ENCODE measurements at regions not wholly inside any gene's neighbourhood (a gene's known extent, or its start where the extent isn't known, plus 50 kb on each side); places are given as distances from the start of the nearest gene placed in this dataset.

DNA sequence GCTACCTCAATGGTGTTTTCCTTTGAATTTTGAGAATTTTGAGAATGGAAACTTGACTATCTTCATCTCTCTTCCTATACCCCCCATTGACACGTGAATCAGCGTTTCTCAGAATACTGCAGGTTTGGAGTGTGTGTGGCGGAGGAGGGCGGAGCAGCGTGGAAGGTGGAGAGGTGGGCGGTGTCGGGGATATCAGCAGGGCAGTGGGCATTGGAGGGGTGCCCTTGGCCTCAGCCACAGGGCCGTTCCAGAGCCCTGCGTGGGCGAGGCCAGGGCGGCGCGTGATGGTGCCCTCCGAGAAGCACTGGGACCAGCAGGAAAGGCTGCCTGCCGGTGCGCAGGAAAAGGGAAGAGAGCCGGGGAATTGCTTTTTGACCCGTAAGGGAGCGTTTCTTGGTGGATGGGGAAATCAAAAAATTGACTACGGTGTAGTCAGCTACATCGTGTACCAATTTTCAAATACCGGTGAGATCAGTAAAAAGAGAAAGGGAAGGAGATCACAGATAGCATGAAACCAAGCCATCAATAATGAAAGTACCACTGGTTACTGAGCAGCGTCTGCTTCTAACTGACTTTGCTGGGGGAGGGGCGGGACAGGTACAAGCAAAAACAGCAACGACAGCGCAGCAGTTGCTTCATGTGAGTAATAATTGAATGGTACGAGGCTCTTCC, 82.7 kb upstream of the DUSP22 start:
- Histone ChIP-seq H3K36me3 (ENCODE audit: insufficient read depth, low read length, poor library complexity, severe bottlenecking) (no peaks in the 10 kb centered on the region), H3K27ac (ENCODE audit: low read depth, low read length, poor library complexity, severe bottlenecking) (no peak overlapping the region), H3K27me3 (replicated peaks; ENCODE audit: insufficient read depth, low read depth, low read length, poor library complexity) (peaks cover 21% of the 10 kb centered on the region), H3K4me1 (ENCODE audit: insufficient read depth, low read length, poor library complexity, severe bottlenecking) (no peaks in the 10 kb centered on the region), H3K4me3 (ENCODE audit: low read depth, low read length, poor library complexity, severe bottlenecking) (no peak overlapping the region), H3K9me3 (ENCODE audit: low read depth, low read length, poor library complexity, severe bottlenecking) (no peaks in the 10 kb centered on the region)
- ChIA-PET POLR2A (ENCODE audit: low non-redundant PET) (no interaction called here), CTCF (no interaction called here)
- intact Hi-C loops (cut with micrococcal nuclease; ENCODE audit: unreplicated experiment) = no loop called here
- BruUV-seq (replicated peaks) = no TSS peak
- TF ChIP-seq EZH2 (IDR thresholded peaks at IDR 0.05; ENCODE audit: borderline replicate concordance, low read depth, low read length, poor library complexity, severe bottlenecking) = no peak
- TF ChIP-seq, protein P1, sequence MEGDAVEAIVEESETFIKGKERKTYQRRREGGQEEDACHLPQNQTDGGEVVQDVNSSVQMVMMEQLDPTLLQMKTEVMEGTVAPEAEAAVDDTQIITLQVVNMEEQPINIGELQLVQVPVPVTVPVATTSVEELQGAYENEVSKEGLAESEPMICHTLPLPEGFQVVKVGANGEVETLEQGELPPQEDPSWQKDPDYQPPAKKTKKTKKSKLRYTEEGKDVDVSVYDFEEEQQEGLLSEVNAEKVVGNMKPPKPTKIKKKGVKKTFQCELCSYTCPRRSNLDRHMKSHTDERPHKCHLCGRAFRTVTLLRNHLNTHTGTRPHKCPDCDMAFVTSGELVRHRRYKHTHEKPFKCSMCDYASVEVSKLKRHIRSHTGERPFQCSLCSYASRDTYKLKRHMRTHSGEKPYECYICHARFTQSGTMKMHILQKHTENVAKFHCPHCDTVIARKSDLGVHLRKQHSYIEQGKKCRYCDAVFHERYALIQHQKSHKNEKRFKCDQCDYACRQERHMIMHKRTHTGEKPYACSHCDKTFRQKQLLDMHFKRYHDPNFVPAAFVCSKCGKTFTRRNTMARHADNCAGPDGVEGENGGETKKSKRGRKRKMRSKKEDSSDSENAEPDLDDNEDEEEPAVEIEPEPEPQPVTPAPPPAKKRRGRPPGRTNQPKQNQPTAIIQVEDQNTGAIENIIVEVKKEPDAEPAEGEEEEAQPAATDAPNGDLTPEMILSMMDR (conservative IDR thresholded peaks at IDR 0.05; ENCODE audit: low read depth, low read length) = no peak
- no peak for DNase-seq (ENCODE audit: low spot score)

DNA sequence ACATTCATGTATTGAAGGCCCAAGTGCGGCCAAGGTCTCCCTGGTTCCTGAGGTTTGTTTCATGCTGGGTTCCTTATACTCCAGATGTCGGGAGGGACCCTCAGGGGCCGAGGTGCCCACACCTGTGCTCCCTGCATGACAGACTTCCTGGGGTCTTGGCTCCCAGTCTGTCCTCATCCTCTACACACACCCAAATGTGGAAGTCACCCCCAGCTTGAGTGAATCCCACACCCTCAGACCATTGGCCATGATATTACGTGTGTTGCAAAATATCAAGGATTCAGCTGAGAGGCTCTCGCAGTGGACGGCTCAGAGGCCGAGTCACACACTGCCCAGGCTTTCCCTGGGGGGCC, 82.2 kb upstream of the DUSP22 start:
- BruUV-seq (replicated peaks) = no TSS peak
- CTCF ChIA-PET = no interaction called here
- POLR2A ChIA-PET (ENCODE audit: low non-redundant PET) = no interaction called here
- Histone ChIP-seq H3K36me3 (ENCODE audit: insufficient read depth, low read length, poor library complexity, severe bottlenecking) (no peaks in the 10 kb centered on the region), H3K9me3 (ENCODE audit: low read depth, low read length, poor library complexity, severe bottlenecking) (no peaks in the 10 kb centered on the region), H3K27ac (ENCODE audit: low read depth, low read length, poor library complexity, severe bottlenecking) (no peak overlapping the region), H3K4me3 (ENCODE audit: low read depth, low read length, poor library complexity, severe bottlenecking) (no peak overlapping the region), H3K4me1 (ENCODE audit: insufficient read depth, low read length, poor library complexity, severe bottlenecking) (no peaks in the 10 kb centered on the region), H3K27me3 (replicated peaks; ENCODE audit: insufficient read depth, low read depth, low read length, poor library complexity) (peaks cover 21% of the 10 kb centered on the region)
- DNase-seq (ENCODE audit: low spot score) = no peak
- TF ChIP-seq EZH2 (IDR thresholded peaks at IDR 0.05; ENCODE audit: borderline replicate concordance, low read depth, low read length, poor library complexity, severe bottlenecking) = no peak
- TF ChIP-seq, protein P1 (conservative IDR thresholded peaks at IDR 0.05; ENCODE audit: low read depth, low read length) = no peak
- intact Hi-C loops (cut with micrococcal nuclease; ENCODE audit: unreplicated experiment) = no loop called here

DNA sequence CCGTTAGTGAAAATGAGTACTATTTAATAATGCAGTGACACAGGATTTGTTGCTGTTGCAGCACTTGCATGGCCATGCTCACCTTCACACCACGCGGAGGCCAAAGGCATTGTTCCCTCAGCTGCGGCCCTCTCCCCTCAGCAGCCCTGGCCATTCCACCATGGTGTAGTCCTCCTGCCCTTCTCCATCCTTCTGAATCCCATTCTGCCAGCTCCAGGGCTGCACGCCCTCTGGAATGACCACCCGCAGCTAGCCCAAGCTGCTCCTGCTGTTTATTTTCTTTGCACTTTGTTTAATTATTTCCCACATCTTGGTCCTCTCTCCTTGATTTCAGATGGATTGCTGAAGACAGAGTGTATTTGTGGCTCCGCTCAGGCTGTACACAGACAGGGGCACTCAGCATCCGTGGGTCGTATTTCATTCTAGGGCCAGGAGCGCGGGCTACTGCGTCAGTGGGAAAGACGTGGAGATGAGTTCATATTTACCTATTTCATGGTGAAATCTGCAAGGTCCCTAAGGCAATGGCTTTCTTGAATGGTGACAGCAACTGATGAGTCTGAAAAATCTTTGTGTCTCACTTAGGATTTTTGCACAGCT, 81.4 kb upstream of the DUSP22 start:
- Histone ChIP-seq H3K36me3 (ENCODE audit: insufficient read depth, low read length, poor library complexity, severe bottlenecking) (no peaks in the 10 kb centered on the region), H3K4me3 (ENCODE audit: low read depth, low read length, poor library complexity, severe bottlenecking) (no peak overlapping the region), H3K9me3 (ENCODE audit: low read depth, low read length, poor library complexity, severe bottlenecking) (no peaks in the 10 kb centered on the region), H3K27me3 (replicated peaks; ENCODE audit: insufficient read depth, low read depth, low read length, poor library complexity) (peaks cover 21% of the 10 kb centered on the region), H3K27ac (ENCODE audit: low read depth, low read length, poor library complexity, severe bottlenecking) (no peak overlapping the region), H3K4me1 (ENCODE audit: insufficient read depth, low read length, poor library complexity, severe bottlenecking) (no peaks in the 10 kb centered on the region)
- DNase-seq (ENCODE audit: low spot score) = no peak
- no peak for TF ChIP-seq EZH2 (IDR thresholded peaks at IDR 0.05; ENCODE audit: borderline replicate concordance, low read depth, low read length, poor library complexity, severe bottlenecking)
- TF ChIP-seq, protein P1 (conservative IDR thresholded peaks at IDR 0.05; ENCODE audit: low read depth, low read length) = no peak
- no TSS peak for BruUV-seq (replicated peaks)
- intact Hi-C loops (cut with micrococcal nuclease; ENCODE audit: unreplicated experiment) = no loop called here
- CTCF ChIA-PET = no interaction called here
- POLR2A ChIA-PET (ENCODE audit: low non-redundant PET) = no interaction called here

All from A673 (cell line).